Mucosa of descending colon (tissue), 3 donors: ENCODE measurements at regions not wholly inside any gene's neighbourhood (a gene's known extent, or its start where the extent isn't known, plus 50 kb on each side); places are given as distances from the start of the nearest gene placed in this dataset.

Source experiments
- ATAC-seq: fragments of 200-7000 bp; cut with Tn5 transposase; one replicate; pipeline ENCODE4 v1.9.1; 2020; ENCODE audit warnings: mild to moderate bottlenecking, moderate library complexity
- DNase-seq, 3 donors: peaks; one replicate each; pipeline ENCODE4 v3.0.0-alpha.2; 2020
- H3K36me3 ChIP-seq: fragments of 200-600 bp; one replicate; pipeline ENCODE4 v1.8.0; 2021; ENCODE audit warnings: low read depth, mild to moderate bottlenecking
- H3K4me1 ChIP-seq: fragments of 200-600 bp; one replicate; pipeline ENCODE4 v1.8.0; 2021; ENCODE audit warnings: low read depth, mild to moderate bottlenecking
- H3K4me3 ChIP-seq: fragments of 200-600 bp; one replicate; pipeline ENCODE4 v1.8.0; 2021; ENCODE audit warnings: mild to moderate bottlenecking
- H3K9me3 ChIP-seq: fragments of 200-600 bp; one replicate; pipeline ENCODE4 v1.8.0; 2021; ENCODE audit warnings: mild to moderate bottlenecking
- intact Hi-C, 2 donors: fragments of 100-400 bp; cut with DNase I in 1 of 2; cut with micrococcal nuclease in 1 of 2; formaldehyde crosslinking; loops; one replicate each; pipeline versions ENCODE4 v1.11.0 to v1.11.1; 2022; cut with DNase I, micrococcal nuclease
- TF ChIP-seq, protein P1 (sequence below): fragments of 200-600 bp; IDR thresholded peaks from one replicate; pipeline ENCODE4 v1.8.0; 2022; ENCODE audit warnings: antibody characterized with exemption, mild to moderate bottlenecking
- donor health status: DM: no; HTN: no; CAD: no; lungs with moderate emphysema.
- donor health status: DM: no; HTN: no; CAD: no.
- donor health status: DM: no; HTN: yes; CAD: no.

- TF ChIP-seq, protein P1, sequence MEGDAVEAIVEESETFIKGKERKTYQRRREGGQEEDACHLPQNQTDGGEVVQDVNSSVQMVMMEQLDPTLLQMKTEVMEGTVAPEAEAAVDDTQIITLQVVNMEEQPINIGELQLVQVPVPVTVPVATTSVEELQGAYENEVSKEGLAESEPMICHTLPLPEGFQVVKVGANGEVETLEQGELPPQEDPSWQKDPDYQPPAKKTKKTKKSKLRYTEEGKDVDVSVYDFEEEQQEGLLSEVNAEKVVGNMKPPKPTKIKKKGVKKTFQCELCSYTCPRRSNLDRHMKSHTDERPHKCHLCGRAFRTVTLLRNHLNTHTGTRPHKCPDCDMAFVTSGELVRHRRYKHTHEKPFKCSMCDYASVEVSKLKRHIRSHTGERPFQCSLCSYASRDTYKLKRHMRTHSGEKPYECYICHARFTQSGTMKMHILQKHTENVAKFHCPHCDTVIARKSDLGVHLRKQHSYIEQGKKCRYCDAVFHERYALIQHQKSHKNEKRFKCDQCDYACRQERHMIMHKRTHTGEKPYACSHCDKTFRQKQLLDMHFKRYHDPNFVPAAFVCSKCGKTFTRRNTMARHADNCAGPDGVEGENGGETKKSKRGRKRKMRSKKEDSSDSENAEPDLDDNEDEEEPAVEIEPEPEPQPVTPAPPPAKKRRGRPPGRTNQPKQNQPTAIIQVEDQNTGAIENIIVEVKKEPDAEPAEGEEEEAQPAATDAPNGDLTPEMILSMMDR: no peak
- Histone ChIP-seq H3K4me1 (no peaks in the 10 kb centered on the region), H3K9me3 (no peaks in the 10 kb centered on the region), H3K36me3 (no peaks in the 10 kb centered on the region), H3K4me3 (no peak overlapping the region)
- intact Hi-C loops: no loop called here
- DNase-seq (no peak), ATAC-seq (no peak)
These were observed 243.1 kb upstream of the STT3B start for GRCh38 chr3:31289584-31289983.

- no peak for ATAC-seq
- TF ChIP-seq, protein P1: no peak
- no peaks in the 10 kb centered on the region for H3K9me3 ChIP-seq
- H3K4me3 ChIP-seq: no peak overlapping the region
- H3K36me3 ChIP-seq: no peaks in the 10 kb centered on the region
- intact Hi-C loops: no loop called here
- no peaks in the 10 kb centered on the region for H3K4me1 ChIP-seq
- DNase-seq: no peak
These were observed 242.7 kb upstream of the STT3B start for GRCh38 chr3:31290046-31290445.

- intact Hi-C loops: no loop called here
- ATAC-seq: no peak
- no peak for DNase-seq
- TF ChIP-seq, protein P1: no peak
- H3K4me1 ChIP-seq: no peaks in the 10 kb centered on the region
- no peak overlapping the region for H3K4me3 ChIP-seq
- H3K36me3 ChIP-seq: no peaks in the 10 kb centered on the region
- no peaks in the 10 kb centered on the region for H3K9me3 ChIP-seq
These were observed 240.9 kb upstream of the STT3B start for GRCh38 chr3:31291818-31292217.

GRCh38 chr3:31294430-31295149, 238.1 kb upstream of the STT3B start:
- intact Hi-C loops: no loop called here
- ATAC-seq (no peak), DNase-seq (no peak)
- H3K36me3 ChIP-seq: no peaks in the 10 kb centered on the region
- TF ChIP-seq, protein P1: no peak
- no peaks in the 10 kb centered on the region for H3K9me3 ChIP-seq
- H3K4me1 ChIP-seq: no peaks in the 10 kb centered on the region
- H3K4me3 ChIP-seq: no peak overlapping the region

GRCh38 chr3:31295150-31295765, 237.5 kb upstream of the STT3B start:
- no peak for ATAC-seq

More at GRCh38 chr3:31295150-31295765, 237.5 kb upstream of the STT3B start:
- Histone ChIP-seq H3K4me3 (no peak overlapping the region), H3K36me3 (no peaks in the 10 kb centered on the region), H3K9me3 (no peaks in the 10 kb centered on the region), H3K4me1 (no peaks in the 10 kb centered on the region)
- TF ChIP-seq, protein P1: no peak
- intact Hi-C loops: no loop called here
- DNase-seq: no peak
